ENCODE measurements at regions not wholly inside any gene's neighbourhood (a gene's known extent, or its start where the extent isn't known, plus 50 kb on each side); places are given as distances from the start of the nearest gene placed in this dataset.

DNA sequence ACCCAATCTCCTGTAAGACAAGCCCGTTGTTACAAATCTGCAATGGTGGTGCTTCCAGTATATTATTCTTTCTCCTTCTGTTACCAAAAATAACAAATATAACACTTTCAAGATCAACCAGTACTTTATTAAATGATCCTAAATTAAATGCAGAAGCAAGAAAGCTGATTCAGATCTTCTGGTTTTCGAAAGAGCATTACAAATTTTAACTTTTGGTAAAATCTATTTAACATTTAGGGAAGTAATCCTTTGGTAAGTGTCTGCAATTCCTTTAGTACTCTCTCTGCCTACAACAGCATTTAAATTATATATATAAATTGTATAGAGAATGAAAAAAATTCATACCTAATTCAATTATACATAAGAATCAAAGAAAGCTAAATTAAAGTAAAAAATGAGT is 198.6 kb upstream of the HMCN1 start:
- Histone ChIP-seq H3K4me3 (no peak overlapping the region), H3K27ac (no peak overlapping the region), H3K36me3 (no peaks in the 10 kb centered on the region), H3K9me3 (ENCODE audit: low read depth) (no peaks in the 10 kb centered on the region), H3K4me1 (ENCODE audit: low read depth) (peaks cover 16% of the 10 kb centered on the region), H3K27me3 (no peaks in the 10 kb centered on the region)
- TF ChIP-seq, protein P1, sequence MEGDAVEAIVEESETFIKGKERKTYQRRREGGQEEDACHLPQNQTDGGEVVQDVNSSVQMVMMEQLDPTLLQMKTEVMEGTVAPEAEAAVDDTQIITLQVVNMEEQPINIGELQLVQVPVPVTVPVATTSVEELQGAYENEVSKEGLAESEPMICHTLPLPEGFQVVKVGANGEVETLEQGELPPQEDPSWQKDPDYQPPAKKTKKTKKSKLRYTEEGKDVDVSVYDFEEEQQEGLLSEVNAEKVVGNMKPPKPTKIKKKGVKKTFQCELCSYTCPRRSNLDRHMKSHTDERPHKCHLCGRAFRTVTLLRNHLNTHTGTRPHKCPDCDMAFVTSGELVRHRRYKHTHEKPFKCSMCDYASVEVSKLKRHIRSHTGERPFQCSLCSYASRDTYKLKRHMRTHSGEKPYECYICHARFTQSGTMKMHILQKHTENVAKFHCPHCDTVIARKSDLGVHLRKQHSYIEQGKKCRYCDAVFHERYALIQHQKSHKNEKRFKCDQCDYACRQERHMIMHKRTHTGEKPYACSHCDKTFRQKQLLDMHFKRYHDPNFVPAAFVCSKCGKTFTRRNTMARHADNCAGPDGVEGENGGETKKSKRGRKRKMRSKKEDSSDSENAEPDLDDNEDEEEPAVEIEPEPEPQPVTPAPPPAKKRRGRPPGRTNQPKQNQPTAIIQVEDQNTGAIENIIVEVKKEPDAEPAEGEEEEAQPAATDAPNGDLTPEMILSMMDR (IDR thresholded peaks at IDR 0.05; ENCODE audit: low read depth, low read length), result no peak
- no peak for DNase-seq (ENCODE audit: low read depth in 1 of 2, low spot score in 1 of 2)

DNA sequence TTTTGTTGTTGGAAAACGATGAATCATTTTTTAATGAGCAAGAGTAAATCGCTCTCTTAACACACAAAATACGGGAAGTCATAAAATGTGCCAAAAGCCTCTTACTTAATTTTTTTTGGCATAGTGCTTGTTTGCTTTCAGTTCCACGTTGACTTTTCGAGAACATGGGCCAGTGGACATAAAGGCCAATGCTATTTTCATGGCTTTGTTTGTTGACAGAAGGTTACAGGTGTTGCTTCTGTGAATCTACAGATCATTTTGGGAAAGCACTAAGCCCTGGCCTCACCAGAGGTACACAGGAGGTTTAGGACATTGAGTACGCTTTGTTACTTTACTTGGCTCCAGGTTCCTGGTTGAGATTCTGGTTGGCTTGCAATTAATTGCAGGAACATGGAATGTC is 199.4 kb upstream of the HMCN1 start:
- Histone ChIP-seq H3K36me3 (no peaks in the 10 kb centered on the region), H3K27me3 (no peaks in the 10 kb centered on the region), H3K4me3 (no peak overlapping the region), H3K9me3 (ENCODE audit: low read depth) (no peaks in the 10 kb centered on the region), H3K27ac (no peak overlapping the region), H3K4me1 (ENCODE audit: low read depth) (peaks cover 16% of the 10 kb centered on the region)
- peak in 1 of 2 donors; percentile 8 for DNase-seq (ENCODE audit: low read depth in 1 of 2, low spot score in 1 of 2)
- TF ChIP-seq, protein P1 (IDR thresholded peaks at IDR 0.05; ENCODE audit: low read depth, low read length), result no peak

DNA sequence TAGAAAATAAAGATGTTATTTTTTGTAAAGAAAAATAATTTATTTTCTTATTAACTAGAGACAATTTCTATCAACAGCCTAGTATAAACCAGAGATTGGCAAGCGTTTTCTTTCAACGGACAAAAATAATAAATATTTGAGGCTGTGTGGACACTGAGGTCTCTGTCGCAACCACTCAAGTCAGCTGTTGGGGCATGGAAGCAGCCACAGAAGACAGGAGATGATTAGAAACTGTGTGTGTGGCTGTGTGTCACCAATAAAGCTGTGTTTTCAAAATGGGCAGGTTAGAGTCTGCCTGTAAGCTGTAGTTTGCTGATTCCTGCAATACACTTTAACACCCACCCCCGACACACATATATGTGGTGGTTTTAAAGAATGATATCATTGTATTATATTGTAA is 200.6 kb upstream of the HMCN1 start:
- TF ChIP-seq, protein P1 (IDR thresholded peaks at IDR 0.05; ENCODE audit: low read depth, low read length), result no peak
- DNase-seq (ENCODE audit: low read depth in 1 of 2, low spot score in 1 of 2), result peak; percentile 2 to 31
- Histone ChIP-seq H3K4me1 (ENCODE audit: low read depth) (peaks cover 16% of the 10 kb centered on the region), H3K27me3 (no peaks in the 10 kb centered on the region), H3K27ac (peak overlapping the region; percentile 72), H3K9me3 (ENCODE audit: low read depth) (no peaks in the 10 kb centered on the region), H3K36me3 (no peaks in the 10 kb centered on the region), H3K4me3 (no peak overlapping the region)

DNA sequence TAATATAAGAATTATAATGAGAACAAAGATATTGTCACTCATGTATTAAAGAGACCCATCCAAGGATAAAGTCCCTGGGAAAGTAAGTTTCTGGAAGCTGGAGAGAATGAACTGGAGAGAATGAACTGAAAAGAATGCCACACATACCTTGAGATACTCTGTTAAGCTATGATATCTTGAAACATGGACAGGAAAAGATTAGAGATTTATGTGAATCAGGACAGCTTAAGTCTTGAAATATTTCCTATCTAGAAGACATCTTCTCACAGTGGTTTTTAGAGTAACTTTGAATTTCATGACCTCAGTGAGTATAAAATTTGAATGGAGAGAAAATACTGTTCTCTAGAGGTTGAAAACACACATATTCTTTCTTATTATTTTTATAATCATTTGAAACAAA is 201.3 kb upstream of the HMCN1 start:
- Histone ChIP-seq H3K4me3 (no peak overlapping the region), H3K36me3 (no peaks in the 10 kb centered on the region), H3K27ac (peak overlapping the region; percentile 72), H3K4me1 (ENCODE audit: low read depth) (peaks cover 16% of the 10 kb centered on the region), H3K27me3 (no peaks in the 10 kb centered on the region), H3K9me3 (ENCODE audit: low read depth) (no peaks in the 10 kb centered on the region)
- TF ChIP-seq, protein P1 (IDR thresholded peaks at IDR 0.05; ENCODE audit: low read depth, low read length), result no peak
- DNase-seq (ENCODE audit: low read depth in 1 of 2, low spot score in 1 of 2), result no peak

DNA sequence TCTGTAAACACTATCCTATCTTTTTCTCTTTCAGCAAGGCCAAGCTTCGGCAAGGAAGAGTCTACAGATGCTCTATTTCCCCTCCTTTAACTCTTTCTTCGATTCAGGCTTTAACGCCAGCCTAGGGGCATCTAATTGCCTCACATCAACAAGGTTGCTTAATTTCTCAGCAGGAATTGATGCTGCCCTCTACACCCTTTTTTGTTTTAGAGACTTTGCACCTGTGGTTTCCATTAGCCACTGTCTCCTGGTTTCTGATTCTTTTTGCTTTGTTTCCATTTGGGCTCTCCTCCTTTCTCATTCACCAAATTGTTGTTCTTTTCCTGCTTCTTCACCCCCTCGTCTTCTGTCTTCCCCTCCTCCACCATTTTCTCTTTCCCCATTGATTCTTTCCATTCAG is 202.4 kb upstream of the HMCN1 start:
- Histone ChIP-seq H3K4me1 (ENCODE audit: low read depth) (peaks cover 16% of the 10 kb centered on the region), H3K9me3 (ENCODE audit: low read depth) (no peaks in the 10 kb centered on the region), H3K36me3 (no peaks in the 10 kb centered on the region), H3K27ac (no peak overlapping the region), H3K27me3 (no peaks in the 10 kb centered on the region), H3K4me3 (no peak overlapping the region)
- TF ChIP-seq, protein P1 (IDR thresholded peaks at IDR 0.05; ENCODE audit: low read depth, low read length), result no peak
- DNase-seq (ENCODE audit: low read depth in 1 of 2, low spot score in 1 of 2), result no peak

DNA sequence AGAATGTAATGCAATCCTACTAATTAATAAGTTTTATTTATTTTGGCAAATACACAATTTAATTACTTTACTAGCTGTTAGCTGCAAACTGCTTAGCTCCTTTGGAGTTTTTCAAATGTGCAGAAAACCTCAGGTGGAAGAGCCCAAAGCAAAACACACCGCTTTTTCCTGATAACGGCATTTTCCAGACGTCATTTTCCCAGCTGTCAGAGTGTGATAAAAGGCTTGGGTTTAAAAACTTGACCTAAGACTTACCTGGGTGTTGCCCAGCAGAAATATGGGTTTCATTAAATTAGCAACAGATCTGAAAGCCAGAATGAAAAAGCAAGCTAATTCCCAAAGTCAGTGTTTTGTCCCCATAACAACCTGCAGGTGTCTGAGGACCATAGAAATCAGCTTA is 204.0 kb upstream of the HMCN1 start:
- Histone ChIP-seq H3K27me3 (no peaks in the 10 kb centered on the region), H3K27ac (no peak overlapping the region), H3K4me3 (no peak overlapping the region), H3K36me3 (no peaks in the 10 kb centered on the region), H3K4me1 (ENCODE audit: low read depth) (peaks cover 16% of the 10 kb centered on the region), H3K9me3 (ENCODE audit: low read depth) (no peaks in the 10 kb centered on the region)
- TF ChIP-seq, protein P1 (IDR thresholded peaks at IDR 0.05; ENCODE audit: low read depth, low read length), result no peak
- DNase-seq (ENCODE audit: low read depth in 1 of 2, low spot score in 1 of 2), result no peak
